ENCODE measurements at regions not wholly inside any gene's neighbourhood (a gene's known extent, or its start where the extent isn't known, plus 50 kb on each side); places are given as distances from the start of the nearest gene placed in this dataset.
"Not testable (repeated sequence)": the region's sequence is repeated elsewhere in the genome, so short reads cannot be mapped to it uniquely, and the experiment has no call there.

DNA sequence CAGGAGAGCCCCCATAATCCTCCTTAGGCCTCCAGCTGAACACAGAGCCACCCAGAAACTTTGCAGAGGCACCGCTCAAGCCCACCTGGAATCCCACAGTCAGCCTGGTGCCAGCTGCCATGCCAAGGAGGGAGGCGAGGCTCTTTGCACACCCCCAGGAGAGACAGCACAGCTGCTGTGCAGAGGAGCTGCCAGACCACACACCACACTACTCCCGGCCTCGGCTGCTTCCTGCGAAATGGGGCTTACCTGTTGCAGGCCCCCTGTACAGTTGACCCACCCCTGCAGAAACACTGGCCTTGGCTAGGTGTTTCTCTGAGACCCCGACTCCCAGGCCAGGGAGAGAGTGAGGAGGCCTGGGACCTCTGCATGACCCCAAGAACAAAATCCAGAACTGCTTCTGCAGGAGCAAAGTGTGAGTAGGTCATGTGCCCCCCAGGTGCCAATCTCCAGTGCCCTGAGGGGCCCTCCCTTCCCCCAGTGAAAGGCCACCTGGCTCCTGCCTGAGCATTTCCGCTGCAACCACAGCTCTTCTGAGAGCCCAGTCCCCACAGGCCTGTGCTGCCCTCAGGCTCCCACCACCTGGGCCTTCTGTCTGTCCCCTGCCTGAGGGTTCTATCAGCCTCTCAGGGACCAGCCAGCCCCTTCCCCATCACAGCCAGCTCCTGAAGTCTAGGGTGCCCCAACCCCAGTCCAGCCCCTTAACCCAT lies 580.4 kb downstream of the UQCRFS1 start:
- DNase-seq (ENCODE audit: low read depth in 1 of 2, low spot score in 1 of 2): no peak
- Histone ChIP-seq H3K4me3 (replicated peaks; ENCODE audit: insufficient read depth, low read length) (no peak overlapping the region), H3K27ac (replicated peaks) (no peak overlapping the region), H3K27me3 (ENCODE audit: insufficient read depth, poor library complexity, severe bottlenecking) (no peaks in the 10 kb centered on the region)
- no peak for TF ChIP-seq GABPA (IDR thresholded peaks at IDR 0.05; ENCODE audit: low read depth)
- TF ChIP-seq, protein P1, sequence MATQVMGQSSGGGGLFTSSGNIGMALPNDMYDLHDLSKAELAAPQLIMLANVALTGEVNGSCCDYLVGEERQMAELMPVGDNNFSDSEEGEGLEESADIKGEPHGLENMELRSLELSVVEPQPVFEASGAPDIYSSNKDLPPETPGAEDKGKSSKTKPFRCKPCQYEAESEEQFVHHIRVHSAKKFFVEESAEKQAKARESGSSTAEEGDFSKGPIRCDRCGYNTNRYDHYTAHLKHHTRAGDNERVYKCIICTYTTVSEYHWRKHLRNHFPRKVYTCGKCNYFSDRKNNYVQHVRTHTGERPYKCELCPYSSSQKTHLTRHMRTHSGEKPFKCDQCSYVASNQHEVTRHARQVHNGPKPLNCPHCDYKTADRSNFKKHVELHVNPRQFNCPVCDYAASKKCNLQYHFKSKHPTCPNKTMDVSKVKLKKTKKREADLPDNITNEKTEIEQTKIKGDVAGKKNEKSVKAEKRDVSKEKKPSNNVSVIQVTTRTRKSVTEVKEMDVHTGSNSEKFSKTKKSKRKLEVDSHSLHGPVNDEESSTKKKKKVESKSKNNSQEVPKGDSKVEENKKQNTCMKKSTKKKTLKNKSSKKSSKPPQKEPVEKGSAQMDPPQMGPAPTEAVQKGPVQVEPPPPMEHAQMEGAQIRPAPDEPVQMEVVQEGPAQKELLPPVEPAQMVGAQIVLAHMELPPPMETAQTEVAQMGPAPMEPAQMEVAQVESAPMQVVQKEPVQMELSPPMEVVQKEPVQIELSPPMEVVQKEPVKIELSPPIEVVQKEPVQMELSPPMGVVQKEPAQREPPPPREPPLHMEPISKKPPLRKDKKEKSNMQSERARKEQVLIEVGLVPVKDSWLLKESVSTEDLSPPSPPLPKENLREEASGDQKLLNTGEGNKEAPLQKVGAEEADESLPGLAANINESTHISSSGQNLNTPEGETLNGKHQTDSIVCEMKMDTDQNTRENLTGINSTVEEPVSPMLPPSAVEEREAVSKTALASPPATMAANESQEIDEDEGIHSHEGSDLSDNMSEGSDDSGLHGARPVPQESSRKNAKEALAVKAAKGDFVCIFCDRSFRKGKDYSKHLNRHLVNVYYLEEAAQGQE (IDR thresholded peaks at IDR 0.05; ENCODE audit: insufficient replicate concordance, low read depth): no peak
- TF ChIP-seq, protein P2, sequence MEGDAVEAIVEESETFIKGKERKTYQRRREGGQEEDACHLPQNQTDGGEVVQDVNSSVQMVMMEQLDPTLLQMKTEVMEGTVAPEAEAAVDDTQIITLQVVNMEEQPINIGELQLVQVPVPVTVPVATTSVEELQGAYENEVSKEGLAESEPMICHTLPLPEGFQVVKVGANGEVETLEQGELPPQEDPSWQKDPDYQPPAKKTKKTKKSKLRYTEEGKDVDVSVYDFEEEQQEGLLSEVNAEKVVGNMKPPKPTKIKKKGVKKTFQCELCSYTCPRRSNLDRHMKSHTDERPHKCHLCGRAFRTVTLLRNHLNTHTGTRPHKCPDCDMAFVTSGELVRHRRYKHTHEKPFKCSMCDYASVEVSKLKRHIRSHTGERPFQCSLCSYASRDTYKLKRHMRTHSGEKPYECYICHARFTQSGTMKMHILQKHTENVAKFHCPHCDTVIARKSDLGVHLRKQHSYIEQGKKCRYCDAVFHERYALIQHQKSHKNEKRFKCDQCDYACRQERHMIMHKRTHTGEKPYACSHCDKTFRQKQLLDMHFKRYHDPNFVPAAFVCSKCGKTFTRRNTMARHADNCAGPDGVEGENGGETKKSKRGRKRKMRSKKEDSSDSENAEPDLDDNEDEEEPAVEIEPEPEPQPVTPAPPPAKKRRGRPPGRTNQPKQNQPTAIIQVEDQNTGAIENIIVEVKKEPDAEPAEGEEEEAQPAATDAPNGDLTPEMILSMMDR (IDR thresholded peaks at IDR 0.05; ENCODE audit: insufficient read depth, low read length): no peak
- no peak for TF ChIP-seq POLR2AphosphoS5 (IDR thresholded peaks at IDR 0.05; ENCODE audit: low read depth)
- no peak for TF ChIP-seq SPI1 (IDR thresholded peaks at IDR 0.05; ENCODE audit: borderline replicate concordance, low read depth)

DNA sequence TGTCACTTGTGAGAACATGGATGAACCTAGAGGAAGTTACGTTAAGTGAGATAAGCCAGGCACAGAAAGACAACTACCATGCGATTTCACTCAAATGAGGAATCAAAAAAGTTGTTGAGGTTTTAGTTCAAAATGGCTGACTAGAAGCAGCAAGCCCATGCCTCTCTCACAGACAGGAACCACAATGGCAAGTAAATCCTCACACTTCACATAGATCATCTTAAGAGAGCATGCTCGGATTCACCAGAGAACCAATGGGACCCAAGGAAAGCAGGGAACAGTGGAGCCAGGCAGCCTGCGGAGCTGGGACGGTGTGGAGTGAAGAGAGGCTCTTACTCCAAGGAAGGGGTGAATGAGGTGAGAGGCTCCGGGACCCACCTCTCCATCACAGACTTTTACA lies 581.0 kb downstream of the UQCRFS1 start:
- Histone ChIP-seq H3K4me3 (replicated peaks; ENCODE audit: insufficient read depth, low read length) (no peak overlapping the region), H3K27me3 (ENCODE audit: insufficient read depth, poor library complexity, severe bottlenecking) (no peaks in the 10 kb centered on the region), H3K27ac (replicated peaks) (no peak overlapping the region)
- TF ChIP-seq, protein P2 (IDR thresholded peaks at IDR 0.05; ENCODE audit: insufficient read depth, low read length): no peak
- TF ChIP-seq GABPA (IDR thresholded peaks at IDR 0.05; ENCODE audit: low read depth): no peak
- TF ChIP-seq POLR2AphosphoS5 (IDR thresholded peaks at IDR 0.05; ENCODE audit: low read depth): no peak
- no peak for TF ChIP-seq SPI1 (IDR thresholded peaks at IDR 0.05; ENCODE audit: borderline replicate concordance, low read depth)
- TF ChIP-seq, protein P1 (IDR thresholded peaks at IDR 0.05; ENCODE audit: insufficient replicate concordance, low read depth): no peak
- DNase-seq (ENCODE audit: low read depth in 1 of 2, low spot score in 1 of 2): no peak

DNA sequence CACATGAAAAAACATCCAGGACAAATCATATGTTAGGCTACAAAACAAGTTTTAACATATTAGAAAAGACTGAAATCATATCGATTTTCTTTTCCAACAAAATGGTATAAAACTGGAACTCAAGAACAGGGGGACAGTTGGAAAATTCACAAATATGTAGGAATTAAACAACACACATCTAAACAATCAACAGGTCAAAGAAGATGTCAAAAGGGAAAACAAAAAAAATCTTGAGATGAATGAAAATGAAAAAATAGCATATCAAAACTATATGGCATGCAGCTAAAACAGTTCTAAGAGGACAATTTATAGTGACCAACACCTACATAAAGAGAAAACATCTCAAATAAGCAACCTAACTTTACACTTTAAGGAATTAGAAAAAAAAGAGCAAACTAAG lies 585.3 kb downstream of the UQCRFS1 start:
- Histone ChIP-seq H3K27me3 (ENCODE audit: insufficient read depth, poor library complexity, severe bottlenecking) (no peaks in the 10 kb centered on the region), H3K27ac (replicated peaks) (no peak overlapping the region), H3K4me3 (replicated peaks; ENCODE audit: insufficient read depth, low read length) (no peak overlapping the region)
- TF ChIP-seq GABPA (IDR thresholded peaks at IDR 0.05; ENCODE audit: low read depth) (no peak), SPI1 (IDR thresholded peaks at IDR 0.05; ENCODE audit: borderline replicate concordance, low read depth) (no peak), POLR2AphosphoS5 (IDR thresholded peaks at IDR 0.05; ENCODE audit: low read depth) (no peak)
- TF ChIP-seq, protein P1 (IDR thresholded peaks at IDR 0.05; ENCODE audit: insufficient replicate concordance, low read depth): no peak
- TF ChIP-seq, protein P2 (IDR thresholded peaks at IDR 0.05; ENCODE audit: insufficient read depth, low read length): no peak
- DNase-seq (ENCODE audit: low read depth in 1 of 2, low spot score in 1 of 2): no peak

DNA sequence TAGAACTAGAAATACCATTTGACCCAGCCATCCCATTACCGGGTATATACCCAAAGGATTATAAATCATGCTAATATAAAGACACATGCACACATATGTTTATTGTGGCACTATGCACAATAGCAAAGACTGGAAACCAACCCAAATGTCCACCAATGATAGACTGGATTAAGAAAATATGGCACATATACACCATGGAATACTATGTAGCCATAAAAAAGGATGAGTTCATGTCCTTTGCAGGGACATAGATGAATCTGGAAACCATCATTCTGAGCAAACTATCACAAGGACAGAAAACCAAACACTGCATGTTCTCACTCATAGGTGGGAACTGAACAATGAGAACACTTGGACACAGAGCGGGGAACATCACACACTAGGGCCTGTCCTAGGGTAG lies 586.5 kb downstream of the UQCRFS1 start:
- H3K27me3 ChIP-seq (ENCODE audit: insufficient read depth, poor library complexity, severe bottlenecking); H3K4me3 ChIP-seq (replicated peaks; ENCODE audit: insufficient read depth, low read length); H3K27ac ChIP-seq (replicated peaks); DNase-seq (ENCODE audit: low read depth in 1 of 2, low spot score in 1 of 2): not testable (repeated sequence)
